ENCODE measurements at regions not wholly inside any gene's neighbourhood (a gene's known extent, or its start where the extent isn't known, plus 50 kb on each side); places are given as distances from the start of the nearest gene placed in this dataset.

- H3K4me2 ChIP-seq (ENCODE audit: low read length), result no peak overlapping the region
- no peaks in the 10 kb centered on the region for H3K79me2 ChIP-seq (ENCODE audit: low read length)
- H3K36me3 ChIP-seq (replicated peaks; ENCODE audit: low read depth, low read length), result no peaks in the 10 kb centered on the region
- H3K27ac ChIP-seq (ENCODE audit: low read length), result no peak overlapping the region
- no peak overlapping the region for H2AFZ ChIP-seq (ENCODE audit: low read depth, low read length)
- peaks cover 11% of the 10 kb centered on the region; the same call in 1 of the 2 replicates for H3K27me3 ChIP-seq (ENCODE audit: low read depth, low read length)
- no peak overlapping the region for H3K4me3 ChIP-seq (ENCODE audit: low read length)
- H3K4me1 ChIP-seq (ENCODE audit: low read length), result no peaks in the 10 kb centered on the region
- H3K9me3 ChIP-seq (ENCODE audit: insufficient read depth, low read length), result no peaks in the 10 kb centered on the region
- TF ChIP-seq EZH2phosphoT487 (IDR thresholded peaks at IDR 0.05; ENCODE audit: low read depth) (no peak), CTCF (IDR thresholded peaks at IDR 0.05; ENCODE audit: low read depth, low read length) (no peak)
- H4K20me1 ChIP-seq (ENCODE audit: insufficient read depth, low read length), result no peaks in the 10 kb centered on the region
- no peak overlapping the region for H3K9ac ChIP-seq (ENCODE audit: low read length)
These were observed 56.0 kb upstream of the ADRA1D start for GRCh38 chr20:4305091-4305490.

- no peaks in the 10 kb centered on the region for H3K4me1 ChIP-seq (ENCODE audit: low read length)
- H3K9me3 ChIP-seq (ENCODE audit: insufficient read depth, low read length), result no peaks in the 10 kb centered on the region
- H3K27ac ChIP-seq (ENCODE audit: low read length), result no peak overlapping the region
- H3K4me3 ChIP-seq (ENCODE audit: low read length), result no peak overlapping the region
- TF ChIP-seq EZH2phosphoT487 (IDR thresholded peaks at IDR 0.05; ENCODE audit: low read depth) (no peak), CTCF (IDR thresholded peaks at IDR 0.05; ENCODE audit: low read depth, low read length) (no peak)
- H3K9ac ChIP-seq (ENCODE audit: low read length), result no peak overlapping the region
- no peaks in the 10 kb centered on the region for H3K79me2 ChIP-seq (ENCODE audit: low read length)
- no peaks in the 10 kb centered on the region for H4K20me1 ChIP-seq (ENCODE audit: insufficient read depth, low read length)
- no peaks in the 10 kb centered on the region for H3K36me3 ChIP-seq (replicated peaks; ENCODE audit: low read depth, low read length)
- no peak overlapping the region for H2AFZ ChIP-seq (ENCODE audit: low read depth, low read length)
- peaks cover 14% of the 10 kb centered on the region; the same call in 1 of the 2 replicates for H3K27me3 ChIP-seq (ENCODE audit: low read depth, low read length)
- H3K4me2 ChIP-seq (ENCODE audit: low read length), result no peak overlapping the region
These were observed 55.5 kb upstream of the ADRA1D start for GRCh38 chr20:4304601-4305000.

- TF ChIP-seq CTCF (IDR thresholded peaks at IDR 0.05; ENCODE audit: low read depth, low read length), result no peak
- no peak for TF ChIP-seq EZH2phosphoT487 (IDR thresholded peaks at IDR 0.05; ENCODE audit: low read depth)
- Histone ChIP-seq H3K4me3 (ENCODE audit: low read length) (no peak overlapping the region), H3K36me3 (replicated peaks; ENCODE audit: low read depth, low read length) (no peaks in the 10 kb centered on the region), H3K79me2 (ENCODE audit: low read length) (no peaks in the 10 kb centered on the region), H4K20me1 (ENCODE audit: insufficient read depth, low read length) (no peaks in the 10 kb centered on the region), H3K27me3 (ENCODE audit: low read depth, low read length) (peaks cover 17% of the 10 kb centered on the region; the same call in 1 of the 2 replicates), H3K27ac (ENCODE audit: low read length) (no peak overlapping the region), H3K9me3 (ENCODE audit: insufficient read depth, low read length) (no peaks in the 10 kb centered on the region), H2AFZ (ENCODE audit: low read depth, low read length) (no peak overlapping the region), H3K4me2 (ENCODE audit: low read length) (no peak overlapping the region), H3K4me1 (ENCODE audit: low read length) (no peaks in the 10 kb centered on the region), H3K9ac (ENCODE audit: low read length) (no peak overlapping the region)
These were observed 54.0 kb upstream of the ADRA1D start for GRCh38 chr20:4303136-4303535.

GRCh38 chr20:4300921-4301320 lies 51.8 kb upstream of the ADRA1D start:
- TF ChIP-seq CTCF (IDR thresholded peaks at IDR 0.05; ENCODE audit: low read depth, low read length), result no peak
- TF ChIP-seq EZH2phosphoT487 (IDR thresholded peaks at IDR 0.05; ENCODE audit: low read depth), result no peak
- Histone ChIP-seq H2AFZ (ENCODE audit: low read depth, low read length) (no peak overlapping the region), H3K27me3 (ENCODE audit: low read depth, low read length) (peaks cover 17% of the 10 kb centered on the region; the same call in 1 of the 2 replicates), H3K4me1 (ENCODE audit: low read length) (no peaks in the 10 kb centered on the region), H3K4me3 (ENCODE audit: low read length) (no peak overlapping the region), H3K9me3 (ENCODE audit: insufficient read depth, low read length) (no peaks in the 10 kb centered on the region), H3K27ac (ENCODE audit: low read length) (no peak overlapping the region), H4K20me1 (ENCODE audit: insufficient read depth, low read length) (no peaks in the 10 kb centered on the region), H3K4me2 (ENCODE audit: low read length) (no peak overlapping the region), H3K9ac (ENCODE audit: low read length) (no peak overlapping the region), H3K79me2 (ENCODE audit: low read length) (no peaks in the 10 kb centered on the region), H3K36me3 (replicated peaks; ENCODE audit: low read depth, low read length) (no peaks in the 10 kb centered on the region)
